HG02759 (cell line): ENCODE measurements at regions not wholly inside any gene's neighbourhood (a gene's known extent, or its start where the extent isn't known, plus 50 kb on each side); places are given as distances from the start of the nearest gene placed in this dataset.
A peak's percentile ranks its signal among the peaks of the same experiment; 100 is the strongest.
"Not testable (repeated sequence)": the region's sequence is repeated elsewhere in the genome, so short reads cannot be mapped to it uniquely, and the experiment has no call there.

ENCODE experiments used
- ATAC-seq: cut with Tn5 transposase; IDR thresholded peaks from one replicate; pipeline ENCODE4 v1.9.1; 2021; ENCODE audit warnings: mild to moderate bottlenecking, moderate library complexity; ENCODE audit not compliant: unreplicated experiment

DNA sequence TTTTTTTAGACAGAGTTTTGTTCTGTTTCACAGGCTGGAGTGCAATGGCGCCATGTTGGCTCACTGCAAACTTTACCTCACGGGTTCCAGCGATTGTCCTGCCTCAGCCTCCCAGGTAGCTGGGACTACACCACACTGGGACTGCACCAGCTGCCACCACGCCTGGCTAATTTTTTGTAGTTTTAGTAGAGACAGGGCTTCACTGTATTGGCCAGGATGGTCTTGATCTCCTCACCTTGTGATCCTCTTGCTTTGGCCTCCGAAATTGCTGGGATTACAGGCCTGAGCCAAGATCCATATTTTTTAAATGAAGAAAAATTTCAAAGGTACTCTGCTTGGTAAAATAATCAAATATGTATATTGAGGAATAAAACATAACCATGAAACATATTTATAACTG lies 195.8 kb upstream of the TPTE start:
- ATAC-seq, result peak; percentile 91

DNA sequence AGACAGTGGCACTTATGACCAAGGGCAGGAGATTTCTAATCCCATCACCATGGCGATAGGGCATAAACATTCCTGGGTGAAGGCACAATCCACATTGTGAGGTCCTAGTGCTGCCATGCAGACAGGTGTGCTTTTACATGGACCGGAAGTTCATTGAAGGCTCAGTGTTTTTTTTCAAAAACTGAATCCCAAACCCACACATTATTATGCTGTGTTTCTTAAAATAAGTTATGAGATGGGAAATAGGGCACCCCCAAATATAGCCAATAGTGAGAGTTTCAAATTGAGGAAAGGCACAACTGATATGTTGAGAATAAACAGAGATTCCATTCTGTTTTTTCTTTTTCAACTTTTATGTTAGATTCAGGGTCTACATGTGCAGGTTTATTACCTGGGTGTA lies 195.2 kb upstream of the TPTE start:
- ATAC-seq, result peak; percentile 33

DNA sequence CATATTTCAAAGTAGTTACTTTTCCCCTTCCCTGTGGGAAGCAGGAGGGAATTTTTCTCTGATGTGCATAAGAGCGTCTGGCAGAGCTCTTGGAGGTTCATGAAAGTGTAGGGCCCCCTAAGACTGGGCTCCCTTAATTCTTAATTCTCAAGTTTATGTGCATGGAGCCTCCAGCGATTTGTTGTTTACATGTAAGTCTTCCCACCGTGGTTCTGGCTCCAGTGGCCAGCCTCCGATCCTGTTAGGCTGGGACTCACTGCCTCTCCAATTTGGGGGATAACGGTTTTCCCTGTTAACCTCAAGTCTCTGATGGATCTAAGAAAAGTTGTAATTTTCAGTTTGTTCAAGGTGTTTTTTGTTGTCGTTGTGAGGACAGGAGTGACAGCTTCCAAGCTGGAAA lies 192.7 kb upstream of the TPTE start:
- not testable (repeated sequence) for ATAC-seq

DNA sequence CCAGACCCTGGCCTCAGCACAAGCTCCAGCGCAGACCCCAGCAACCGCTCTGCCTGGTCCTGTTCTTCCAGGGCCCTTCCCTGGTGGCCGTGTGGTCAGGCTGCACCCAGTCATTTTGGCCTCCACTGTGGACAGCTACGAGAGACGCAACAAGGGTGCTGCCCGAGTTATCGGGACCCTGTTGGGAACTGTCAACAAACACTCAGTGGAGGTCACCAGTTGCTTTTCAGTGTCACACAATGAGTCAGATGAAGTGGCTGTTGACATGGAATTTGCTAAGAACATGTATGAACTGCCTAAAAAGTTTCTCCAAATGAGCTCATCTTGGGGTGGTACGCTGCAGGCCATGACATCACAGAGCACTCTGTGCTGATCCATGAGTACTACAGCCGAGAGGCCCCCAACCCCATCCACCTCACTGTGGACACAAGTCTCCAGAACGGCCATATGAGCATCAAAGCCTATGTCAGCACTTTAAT lies 190.7 kb upstream of the TPTE start:
- not testable (repeated sequence) for ATAC-seq

DNA sequence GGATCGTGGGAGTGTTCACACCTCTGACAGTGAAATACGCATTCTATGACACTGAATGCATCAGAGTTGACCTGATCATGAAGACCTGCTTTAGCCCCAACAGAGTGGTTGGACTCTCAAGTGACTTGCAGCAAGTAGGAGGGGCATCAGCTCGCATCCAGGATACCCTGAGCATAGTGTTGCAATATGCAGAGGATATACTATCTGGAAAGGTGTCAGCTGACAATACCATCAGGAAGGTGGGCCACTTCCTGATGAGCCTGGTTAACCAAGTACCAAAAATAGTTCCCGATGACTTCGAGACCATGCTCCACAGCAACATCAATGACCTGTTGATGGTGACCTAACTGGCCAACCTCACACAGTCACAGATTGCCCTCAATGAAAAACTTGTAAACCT lies 190.2 kb upstream of the TPTE start:
- not testable (repeated sequence) for ATAC-seq

DNA sequence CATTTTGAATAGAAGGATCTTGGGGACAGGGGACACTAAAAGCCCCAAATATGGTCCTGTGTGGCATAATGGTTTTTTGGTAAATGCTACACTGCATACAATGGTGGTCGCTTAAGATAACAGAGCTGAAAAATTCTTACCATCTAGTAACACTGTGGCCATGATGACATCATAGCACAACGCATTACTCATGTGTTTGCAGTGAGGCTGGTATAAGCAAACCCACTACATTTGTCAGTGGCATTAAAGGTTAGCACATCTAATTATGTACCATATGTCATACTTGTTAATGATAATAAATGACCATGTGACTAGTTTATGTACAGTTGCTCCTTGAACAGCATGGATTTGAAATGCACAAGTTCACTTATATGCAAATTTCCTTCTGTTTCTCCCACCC lies 188.4 kb upstream of the TPTE start:
- not testable (repeated sequence) for ATAC-seq

DNA sequence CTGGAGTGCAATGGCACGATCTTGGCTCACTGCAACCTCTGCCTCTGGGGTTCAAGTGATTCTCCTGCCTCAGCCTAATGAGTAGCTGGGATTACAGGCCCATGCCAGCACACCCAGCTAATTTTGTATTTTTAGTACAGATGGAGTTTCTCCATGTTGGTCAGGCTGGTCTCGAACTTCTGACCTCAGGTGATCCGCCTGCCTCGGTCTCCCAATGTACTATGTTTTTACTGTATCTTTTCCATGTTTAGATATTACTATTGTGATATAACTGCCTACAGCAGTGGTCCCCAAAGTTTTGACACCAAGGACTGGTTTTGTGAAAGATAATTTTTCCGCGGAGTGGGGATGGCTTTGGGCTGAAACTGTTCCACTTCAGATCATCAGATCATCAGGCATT lies 187.0 kb upstream of the TPTE start:
- not testable (repeated sequence) for ATAC-seq

DNA sequence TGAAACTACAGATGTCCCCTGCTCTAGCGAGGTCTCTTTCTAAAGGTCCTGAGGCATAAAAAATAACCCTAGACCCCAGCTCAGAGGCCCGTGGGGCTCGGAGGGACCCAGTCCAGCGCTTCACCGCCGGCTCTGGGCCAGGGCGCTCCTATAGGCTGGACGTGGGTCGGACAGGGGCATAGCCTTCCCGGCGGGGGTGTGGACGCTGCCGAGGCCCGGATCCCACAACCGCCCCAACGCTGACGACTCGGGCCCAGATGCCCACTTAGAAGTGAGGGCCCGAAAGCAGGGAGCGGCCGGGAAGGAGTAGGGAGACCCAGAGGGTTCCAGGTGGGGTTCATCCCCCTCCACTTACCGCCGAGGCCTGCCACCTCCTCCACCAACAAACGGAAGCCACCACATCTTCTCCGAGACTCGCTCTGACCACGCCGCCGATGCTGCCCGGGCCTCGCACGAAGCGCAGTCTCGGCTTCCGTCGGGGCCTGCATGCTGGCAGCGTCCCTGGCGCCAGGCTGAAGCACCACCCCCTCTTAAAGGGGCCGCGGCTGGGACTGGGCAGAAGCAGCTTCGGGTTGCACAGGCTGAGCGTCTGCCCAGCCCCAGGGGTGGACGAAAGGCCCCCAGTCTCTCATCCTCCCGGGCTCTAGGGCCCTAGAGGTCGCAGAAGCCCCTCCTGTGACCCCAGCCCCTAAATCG lies 179.0 kb upstream of the TPTE start:
- ATAC-seq, result not testable (repeated sequence)

DNA sequence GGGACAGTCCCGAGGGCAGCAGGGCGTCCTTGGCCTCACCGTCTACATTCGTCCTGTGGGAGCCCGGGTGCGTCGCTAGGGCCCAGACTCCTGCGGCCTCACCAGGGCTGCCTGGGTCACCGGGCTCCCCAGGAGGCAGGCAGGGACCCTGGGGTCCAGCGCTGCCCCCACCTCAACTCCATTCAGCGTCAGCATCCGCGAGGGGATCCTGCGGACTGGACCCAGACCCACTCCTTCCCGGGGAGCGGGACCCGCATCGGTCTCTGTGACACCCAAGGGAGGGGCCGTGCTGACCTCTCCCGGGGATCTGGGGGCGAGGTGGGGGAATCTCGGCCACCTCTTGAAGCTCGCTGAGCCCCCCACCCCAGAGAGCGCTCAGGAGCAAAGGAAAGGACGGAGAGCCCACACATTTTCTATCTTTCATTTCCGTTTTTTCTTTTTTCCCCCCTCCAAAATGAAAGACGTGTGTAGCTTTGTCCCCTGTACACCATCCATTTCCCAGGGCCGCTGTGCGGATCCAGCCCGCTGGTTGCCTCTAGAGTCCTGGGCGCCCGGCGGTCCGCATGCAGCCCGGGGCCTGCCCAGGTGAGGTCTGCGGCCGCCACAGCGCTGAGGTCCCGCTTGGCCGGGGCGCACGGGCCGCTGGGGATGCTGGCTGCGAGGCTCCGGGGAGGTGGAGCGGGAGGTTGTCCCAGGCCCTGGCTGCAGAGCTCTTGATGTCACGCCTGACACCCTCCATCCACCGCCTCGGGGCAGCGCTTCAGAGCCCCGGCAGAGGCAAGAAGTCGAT lies 178.0 kb upstream of the TPTE start:
- ATAC-seq, result not testable (repeated sequence)

DNA sequence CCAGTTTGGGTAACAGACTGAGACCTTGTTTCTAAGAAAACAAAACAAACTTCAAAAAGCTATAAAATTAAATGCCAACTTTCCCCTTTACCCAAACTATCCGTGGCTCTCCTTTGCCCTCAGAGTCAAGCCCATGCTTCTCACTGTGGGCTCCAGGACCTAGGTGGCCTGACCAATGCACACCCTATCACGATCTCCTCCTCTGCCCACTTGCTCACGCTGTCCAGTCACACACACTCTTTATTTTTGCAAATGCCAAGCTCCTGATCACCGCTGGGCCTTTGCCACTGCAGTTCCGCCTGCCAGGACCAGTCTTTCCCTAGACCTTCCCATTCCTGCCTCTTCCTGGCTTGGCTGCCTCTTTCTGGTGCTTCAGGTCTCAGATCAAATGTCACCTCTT lies 177.1 kb upstream of the TPTE start:
- not testable (repeated sequence) for ATAC-seq

DNA sequence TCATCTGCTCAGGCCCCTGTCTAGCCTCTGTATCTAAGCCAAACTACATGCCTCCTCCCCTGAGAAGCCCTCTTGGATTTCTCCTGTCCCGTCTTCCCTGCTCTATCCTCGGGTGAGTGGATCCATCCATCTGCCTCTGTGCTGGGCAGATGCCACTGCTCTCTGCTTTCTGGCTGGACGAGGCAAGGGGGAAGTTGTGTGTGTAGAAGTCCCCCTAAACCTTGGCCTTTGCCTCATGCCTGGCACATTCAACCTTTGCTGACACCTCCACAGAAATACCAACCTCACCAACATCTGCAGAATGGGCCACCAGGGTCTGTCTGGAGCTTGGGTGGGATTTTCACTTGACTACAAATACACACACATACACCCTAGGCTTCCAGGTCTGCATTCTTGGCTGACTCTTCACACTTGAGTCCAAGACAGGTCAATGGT lies 176.2 kb upstream of the TPTE start:
- ATAC-seq, result not testable (repeated sequence)

DNA sequence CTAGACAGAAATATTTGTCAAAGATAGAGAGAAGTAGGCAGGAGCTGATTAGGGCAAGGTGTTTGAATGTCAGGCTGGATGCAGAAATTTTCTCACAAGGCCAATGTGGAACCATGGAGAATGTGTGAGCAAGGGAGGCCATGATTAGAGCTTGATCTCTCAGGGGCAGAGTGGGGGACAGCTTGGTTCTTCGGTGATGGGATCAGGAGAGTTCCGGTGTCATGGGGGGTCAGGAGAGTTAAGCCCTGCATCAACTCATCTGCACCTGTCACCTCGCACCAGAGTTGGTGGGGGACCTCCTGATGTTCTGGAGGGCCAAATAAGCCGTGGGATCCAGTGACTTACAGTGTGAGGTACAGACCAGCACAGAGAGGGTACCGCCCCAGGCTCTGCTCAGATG lies 175.1 kb upstream of the TPTE start:
- not testable (repeated sequence) for ATAC-seq

DNA sequence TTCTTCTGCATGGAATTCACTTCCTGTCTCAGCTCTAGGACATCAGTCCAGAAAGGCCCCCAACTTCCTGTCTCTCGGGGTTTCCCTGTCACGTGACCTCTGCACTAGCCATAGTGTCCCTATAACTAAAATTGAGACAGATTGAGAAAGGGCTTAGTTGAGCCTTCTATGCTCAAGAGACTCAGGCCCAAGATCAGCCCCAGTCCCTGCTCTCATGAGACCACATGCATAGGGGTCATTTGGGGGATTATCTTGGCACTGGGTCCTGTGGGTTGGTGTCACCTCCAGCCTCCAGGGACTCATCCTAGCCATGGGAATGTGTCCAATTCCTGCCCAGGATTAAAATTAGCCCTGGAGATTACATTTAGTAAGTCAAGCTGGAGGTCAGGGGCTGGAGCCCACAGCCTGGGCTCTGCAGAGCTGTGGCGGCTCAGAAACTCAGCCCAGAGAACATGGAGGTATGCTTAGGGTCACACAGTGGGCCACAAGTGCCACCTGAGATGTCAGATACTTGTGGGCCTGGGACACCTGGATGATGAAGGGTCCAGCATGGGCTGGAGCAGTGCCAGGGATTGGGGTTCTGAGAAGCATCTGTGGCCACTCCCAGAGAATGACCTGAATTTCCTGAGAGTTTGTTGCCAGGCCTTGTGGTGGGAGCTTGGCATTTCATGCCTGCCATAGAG lies 174.3 kb upstream of the TPTE start:
- ATAC-seq, result not testable (repeated sequence)

DNA sequence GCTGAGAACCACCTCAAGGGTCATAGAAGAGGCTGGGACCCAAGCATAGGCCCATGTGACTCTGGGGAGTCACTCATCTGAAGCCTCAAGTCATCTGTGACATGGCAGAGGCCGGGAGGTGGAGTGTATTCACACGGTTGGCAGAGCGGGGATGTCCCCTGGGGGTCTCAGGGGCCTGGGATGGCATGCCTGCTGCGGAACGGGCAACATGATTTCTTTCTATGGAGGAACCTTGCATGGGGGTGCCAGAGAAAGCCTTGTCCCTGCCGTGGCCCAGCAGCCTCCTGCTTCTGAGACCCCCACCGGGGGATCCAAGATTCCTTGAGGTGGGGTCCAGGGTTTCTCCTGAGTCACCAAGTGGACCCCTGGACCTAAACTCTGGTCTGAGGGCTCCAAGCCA lies 173.7 kb upstream of the TPTE start:
- not testable (repeated sequence) for ATAC-seq

DNA sequence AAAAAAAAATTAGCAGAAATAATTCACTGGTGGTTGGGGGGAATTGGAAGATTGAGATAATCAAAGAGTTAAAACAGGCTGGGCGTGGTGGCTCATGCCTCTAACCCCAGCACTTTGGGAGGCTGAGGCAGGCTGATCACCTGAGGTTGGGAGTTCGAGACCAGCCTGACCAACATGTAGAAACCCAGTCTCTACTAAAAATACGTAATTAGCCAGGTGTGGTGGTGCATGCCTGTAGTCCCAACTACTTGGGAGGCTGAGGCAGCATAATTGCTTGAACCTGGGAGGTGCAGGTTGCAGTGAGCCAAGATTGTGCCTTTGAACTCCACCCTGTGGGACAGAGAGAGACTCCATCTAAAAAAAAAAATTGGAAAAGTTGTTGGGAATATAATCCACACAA lies 173.2 kb upstream of the TPTE start:
- ATAC-seq, result not testable (repeated sequence)

DNA sequence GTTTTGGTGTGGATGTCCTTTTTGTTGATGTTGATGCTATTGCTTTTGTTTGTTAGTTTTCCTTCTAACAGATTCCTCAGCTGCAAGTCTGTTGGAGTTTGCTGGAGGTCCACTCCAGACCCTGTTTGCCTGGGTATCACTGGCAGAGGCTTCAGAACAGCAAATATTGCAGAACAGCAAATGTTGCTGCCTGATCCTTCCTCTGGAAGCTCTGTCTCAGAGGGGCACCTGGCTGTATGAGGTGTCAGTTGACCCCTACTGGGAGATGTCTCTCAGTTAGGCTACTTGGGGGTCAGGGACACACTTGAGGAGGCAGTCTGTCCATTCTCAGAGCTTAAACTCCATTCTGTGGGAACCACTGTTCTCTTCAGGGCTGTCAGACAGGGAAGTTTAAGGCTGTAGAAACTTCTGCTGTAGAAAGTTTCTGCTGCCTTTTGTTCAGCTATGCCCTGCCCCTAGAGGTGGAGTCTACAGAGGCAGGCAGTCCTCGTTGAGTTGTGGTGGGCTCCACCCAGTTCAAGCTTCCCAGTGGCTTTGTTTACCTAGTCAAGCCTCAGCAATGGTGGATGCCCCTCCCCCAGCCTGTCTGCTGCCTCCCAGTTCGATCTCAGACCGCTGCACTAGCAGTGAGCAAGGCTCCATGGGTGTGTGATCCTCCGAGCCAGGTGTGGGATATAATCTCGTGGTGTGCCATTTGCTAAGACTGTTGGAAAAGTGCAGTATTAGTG lies 166.4 kb upstream of the TPTE start:
- not testable (repeated sequence) for ATAC-seq

DNA sequence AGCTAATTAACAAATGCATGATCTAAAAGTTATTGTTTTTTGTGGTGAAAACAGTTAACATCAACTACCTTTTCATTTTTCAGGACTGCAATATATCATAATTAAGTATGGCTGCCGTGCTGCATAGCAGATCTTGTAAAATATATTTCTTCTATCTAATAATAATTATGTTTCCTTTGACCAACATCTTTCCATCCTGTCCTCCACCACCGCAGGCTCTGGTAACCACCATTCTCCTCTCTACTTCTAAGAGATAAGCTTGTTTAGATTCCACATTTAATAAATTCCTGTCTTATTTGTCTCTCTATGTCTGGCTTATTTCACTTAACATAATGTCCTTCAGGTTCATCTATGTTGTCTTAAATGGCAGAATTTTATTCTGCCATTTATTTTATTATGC lies 162.3 kb upstream of the TPTE start:
- not testable (repeated sequence) for ATAC-seq

DNA sequence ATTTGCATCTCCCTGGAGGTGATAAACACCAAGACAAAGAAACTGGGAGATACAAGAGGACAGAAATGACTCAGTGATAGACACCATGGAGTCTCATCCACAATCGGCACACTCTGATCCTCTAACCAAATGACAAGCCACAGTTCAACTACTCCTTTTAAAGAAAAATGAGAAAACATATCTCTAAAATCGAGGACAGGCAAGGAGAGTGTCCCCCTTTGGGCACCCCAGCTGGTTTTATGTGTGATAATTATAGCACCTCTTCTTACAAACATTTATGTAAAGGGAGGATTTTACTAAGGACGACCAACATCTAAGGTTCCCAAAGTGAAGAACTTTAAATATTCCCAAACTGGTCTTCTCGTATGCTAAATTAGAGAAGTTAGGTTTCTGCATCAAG lies 161.5 kb upstream of the TPTE start:
- ATAC-seq, result not testable (repeated sequence)

DNA sequence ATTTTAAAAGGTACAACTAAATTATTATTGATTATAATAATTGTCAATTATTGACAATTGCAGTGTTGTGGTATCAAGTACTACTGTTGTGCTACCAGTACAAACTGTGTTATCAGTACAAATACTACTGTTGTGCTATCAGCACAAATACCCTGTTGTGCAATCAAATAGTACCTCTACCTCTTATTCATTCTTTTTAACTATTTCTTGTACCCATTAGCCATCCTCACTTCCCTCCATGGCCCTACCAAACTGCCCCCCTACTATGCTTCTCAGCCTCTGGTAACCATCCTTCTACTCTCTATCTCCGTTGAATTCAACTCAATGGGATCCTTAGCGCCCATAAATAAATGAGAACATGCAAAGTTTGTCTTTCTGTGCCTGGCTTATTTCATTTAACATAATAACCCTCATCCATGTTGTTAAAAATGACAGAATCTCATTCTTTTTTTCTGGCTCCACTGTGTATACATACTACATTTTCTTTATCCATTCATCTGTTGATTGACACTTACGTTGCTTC lies 160.1 kb upstream of the TPTE start:
- not testable (repeated sequence) for ATAC-seq

DNA sequence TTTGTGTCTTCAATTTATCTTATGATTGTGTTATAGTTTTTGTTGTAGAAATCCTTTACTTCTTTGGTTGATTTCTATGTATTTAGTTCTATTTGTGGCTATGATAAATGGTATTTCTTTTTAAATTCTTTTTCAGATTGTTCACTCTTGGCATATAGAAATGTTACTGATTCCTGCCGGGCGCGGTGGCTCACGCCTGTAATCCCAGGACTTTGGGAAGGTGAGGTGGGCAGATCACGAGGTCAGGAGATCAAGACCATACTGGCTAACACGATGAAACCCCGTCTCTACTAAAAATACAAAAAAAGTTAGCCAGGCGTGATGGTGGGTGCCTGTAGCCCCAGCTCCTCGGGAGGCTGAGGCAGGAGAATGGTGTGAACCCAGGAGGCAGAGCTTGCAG lies 158.6 kb upstream of the TPTE start:
- ATAC-seq, result not testable (repeated sequence)

DNA sequence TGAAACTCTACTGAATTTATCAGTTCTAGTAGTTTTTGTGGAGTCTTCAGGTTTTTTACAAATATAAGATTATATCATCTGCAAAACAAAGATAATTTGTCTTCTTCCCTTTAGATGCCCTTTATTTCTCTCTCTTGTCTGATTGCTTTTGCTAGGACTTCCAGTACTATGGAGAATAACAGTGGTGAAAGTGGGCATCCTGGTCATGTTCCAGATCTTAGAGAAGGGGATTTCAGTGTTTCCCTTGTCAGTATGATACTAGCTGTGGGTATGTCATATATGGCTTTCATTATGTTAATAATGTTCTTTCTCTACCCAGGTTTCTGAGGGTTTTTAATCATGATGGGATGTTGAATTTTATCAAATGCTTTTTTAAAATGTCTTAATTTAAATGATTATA lies 158.1 kb upstream of the TPTE start:
- not testable (repeated sequence) for ATAC-seq
